WTC11 (cell line): ENCODE measurements at regions not wholly inside any gene's neighbourhood (a gene's known extent, or its start where the extent isn't known, plus 50 kb on each side); places are given as distances from the start of the nearest gene placed in this dataset.
"Not testable (repeated sequence)": the region's sequence is repeated elsewhere in the genome, so short reads cannot be mapped to it uniquely, and the experiment has no call there.

Source experiments
- AR ChIP-seq: fragments of 250-450 bp; sonication (Bioruptor Pico); IDR thresholded peaks from 2 replicates; pipeline ENCODE4 v1.9.0; 2021; ENCODE audit warnings: mild to moderate bottlenecking
- FOXJ3 ChIP-seq: sonication (generic); formaldehyde crosslinking; IDR thresholded peaks from 2 replicates; pipeline ENCODE4 v1.9.0; 2021; ENCODE audit warnings: missing genetic modification reagents, mild to moderate bottlenecking, borderline replicate concordance
- MXD4 ChIP-seq: fragments of 250-450 bp; sonication (Bioruptor Pico); IDR thresholded peaks from 2 replicates; pipeline ENCODE4 v1.8.0; 2021; ENCODE audit warnings: mild to moderate bottlenecking, moderate library complexity, borderline replicate concordance
- NFYB ChIP-seq: sonication (generic); formaldehyde crosslinking; conservative IDR thresholded peaks from 2 replicates; pipeline ENCODE4 v1.8.0; 2022; ENCODE audit warnings: low read depth, missing genetic modification reagents
- NR1H2 ChIP-seq: sonication (generic); formaldehyde crosslinking; IDR thresholded peaks from 2 replicates; pipeline ENCODE4 v1.9.0; 2021; ENCODE audit warnings: mild to moderate bottlenecking, moderate library complexity, missing genetic modification reagents
- OVOL2 ChIP-seq: fragments of 250-450 bp; sonication (Bioruptor Pico); IDR thresholded peaks from 2 replicates; pipeline ENCODE4 v1.9.0; 2021; ENCODE audit warnings: mild to moderate bottlenecking, borderline replicate concordance
- TEAD4 ChIP-seq: sonication (generic); formaldehyde crosslinking; IDR thresholded peaks from 2 replicates; pipeline ENCODE4 v1.8.0; 2022; ENCODE audit warnings: mild to moderate bottlenecking, missing genetic modification reagents
- USF1 ChIP-seq: sonication (generic); formaldehyde crosslinking; IDR thresholded peaks from 2 replicates; pipeline ENCODE4 v1.8.0; 2022; ENCODE audit warnings: mild to moderate bottlenecking, missing genetic modification reagents
- ZBTB43 ChIP-seq: sonication (generic); formaldehyde crosslinking; IDR thresholded peaks from 2 replicates; pipeline ENCODE4 v1.8.1; 2023; ENCODE audit warnings: mild to moderate bottlenecking, missing genetic modification reagents
- ZNF219 ChIP-seq: sonication (generic); formaldehyde crosslinking; IDR thresholded peaks from 2 replicates; pipeline ENCODE4 v1.8.0; 2023; ENCODE audit warnings: missing genetic modification reagents, mild to moderate bottlenecking, borderline replicate concordance
- ZNF512 ChIP-seq: sonication (generic); formaldehyde crosslinking; IDR thresholded peaks from 2 replicates; pipeline ENCODE4 v1.8.1; 2022; ENCODE audit warnings: missing genetic modification reagents, borderline replicate concordance
- TF ChIP-seq, protein P1 (sequence below): fragments of 200-600 bp; IDR thresholded peaks from 2 replicates; pipeline ENCODE4 v1.8.0; 2022; ENCODE audit warnings: antibody characterized with exemption
- TF ChIP-seq, protein P2 (sequence below): sonication (generic); formaldehyde crosslinking; conservative IDR thresholded peaks from 2 replicates; pipeline ENCODE4 v1.8.1; 2022; ENCODE audit warnings: mild to moderate bottlenecking, missing genetic modification reagents
- TF ChIP-seq, protein P3 (sequence below): sonication (generic); formaldehyde crosslinking; IDR thresholded peaks from 2 replicates; pipeline ENCODE4 v1.8.0; 2023; ENCODE audit warnings: mild to moderate bottlenecking, missing genetic modification reagents

- not testable (repeated sequence) for TF ChIP-seq NFYB, AR, NR1H2, ZBTB43, ZNF512, USF1, ZNF219, OVOL2, TEAD4, FOXJ3, MXD4 (CRISPR knock-in tag)
- TF ChIP-seq, protein P1, sequence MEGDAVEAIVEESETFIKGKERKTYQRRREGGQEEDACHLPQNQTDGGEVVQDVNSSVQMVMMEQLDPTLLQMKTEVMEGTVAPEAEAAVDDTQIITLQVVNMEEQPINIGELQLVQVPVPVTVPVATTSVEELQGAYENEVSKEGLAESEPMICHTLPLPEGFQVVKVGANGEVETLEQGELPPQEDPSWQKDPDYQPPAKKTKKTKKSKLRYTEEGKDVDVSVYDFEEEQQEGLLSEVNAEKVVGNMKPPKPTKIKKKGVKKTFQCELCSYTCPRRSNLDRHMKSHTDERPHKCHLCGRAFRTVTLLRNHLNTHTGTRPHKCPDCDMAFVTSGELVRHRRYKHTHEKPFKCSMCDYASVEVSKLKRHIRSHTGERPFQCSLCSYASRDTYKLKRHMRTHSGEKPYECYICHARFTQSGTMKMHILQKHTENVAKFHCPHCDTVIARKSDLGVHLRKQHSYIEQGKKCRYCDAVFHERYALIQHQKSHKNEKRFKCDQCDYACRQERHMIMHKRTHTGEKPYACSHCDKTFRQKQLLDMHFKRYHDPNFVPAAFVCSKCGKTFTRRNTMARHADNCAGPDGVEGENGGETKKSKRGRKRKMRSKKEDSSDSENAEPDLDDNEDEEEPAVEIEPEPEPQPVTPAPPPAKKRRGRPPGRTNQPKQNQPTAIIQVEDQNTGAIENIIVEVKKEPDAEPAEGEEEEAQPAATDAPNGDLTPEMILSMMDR, result not testable (repeated sequence)
- TF ChIP-seq, protein P2, sequence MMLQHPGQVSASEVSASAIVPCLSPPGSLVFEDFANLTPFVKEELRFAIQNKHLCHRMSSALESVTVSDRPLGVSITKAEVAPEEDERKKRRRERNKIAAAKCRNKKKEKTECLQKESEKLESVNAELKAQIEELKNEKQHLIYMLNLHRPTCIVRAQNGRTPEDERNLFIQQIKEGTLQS, result not testable (repeated sequence)
- TF ChIP-seq, protein P3, sequence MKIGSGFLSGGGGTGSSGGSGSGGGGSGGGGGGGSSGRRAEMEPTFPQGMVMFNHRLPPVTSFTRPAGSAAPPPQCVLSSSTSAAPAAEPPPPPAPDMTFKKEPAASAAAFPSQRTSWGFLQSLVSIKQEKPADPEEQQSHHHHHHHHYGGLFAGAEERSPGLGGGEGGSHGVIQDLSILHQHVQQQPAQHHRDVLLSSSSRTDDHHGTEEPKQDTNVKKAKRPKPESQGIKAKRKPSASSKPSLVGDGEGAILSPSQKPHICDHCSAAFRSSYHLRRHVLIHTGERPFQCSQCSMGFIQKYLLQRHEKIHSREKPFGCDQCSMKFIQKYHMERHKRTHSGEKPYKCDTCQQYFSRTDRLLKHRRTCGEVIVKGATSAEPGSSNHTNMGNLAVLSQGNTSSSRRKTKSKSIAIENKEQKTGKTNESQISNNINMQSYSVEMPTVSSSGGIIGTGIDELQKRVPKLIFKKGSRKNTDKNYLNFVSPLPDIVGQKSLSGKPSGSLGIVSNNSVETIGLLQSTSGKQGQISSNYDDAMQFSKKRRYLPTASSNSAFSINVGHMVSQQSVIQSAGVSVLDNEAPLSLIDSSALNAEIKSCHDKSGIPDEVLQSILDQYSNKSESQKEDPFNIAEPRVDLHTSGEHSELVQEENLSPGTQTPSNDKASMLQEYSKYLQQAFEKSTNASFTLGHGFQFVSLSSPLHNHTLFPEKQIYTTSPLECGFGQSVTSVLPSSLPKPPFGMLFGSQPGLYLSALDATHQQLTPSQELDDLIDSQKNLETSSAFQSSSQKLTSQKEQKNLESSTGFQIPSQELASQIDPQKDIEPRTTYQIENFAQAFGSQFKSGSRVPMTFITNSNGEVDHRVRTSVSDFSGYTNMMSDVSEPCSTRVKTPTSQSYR (CRISPR knock-in tag), result not testable (repeated sequence)
These were observed 190.8 kb downstream of the POTEM start for GRCh38 chr14:19158012-19158411.
